HFFc6 (cell line): ENCODE measurements at regions not wholly inside any gene's neighbourhood (a gene's known extent, or its start where the extent isn't known, plus 50 kb on each side); places are given as distances from the start of the nearest gene placed in this dataset.

Experiments used
- DNase-seq: peaks from one replicate; pipeline ENCODE4 v3.0.0-alpha.2; 2018
- H3K27ac Mint-ChIP-seq: 2 replicates; pipeline ENCODE4 v1.8.0; 2020; ENCODE audit warnings: mild to moderate bottlenecking, mixed read lengths
- H3K27me3 Mint-ChIP-seq: 2 replicates; pipeline ENCODE4 v1.8.0; 2021; ENCODE audit warnings: mild to moderate bottlenecking, moderate library complexity, mixed read lengths; ENCODE audit not compliant: insufficient read depth
- H3K36me3 Mint-ChIP-seq: 2 replicates; pipeline ENCODE4 v1.8.0; 2021; ENCODE audit warnings: low read depth, mixed read lengths
- H3K4me1 Mint-ChIP-seq: 2 replicates; pipeline ENCODE4 v1.8.0; 2020; ENCODE audit warnings: low read depth, mixed read lengths
- H3K4me3 Mint-ChIP-seq: 2 replicates; pipeline ENCODE4 v1.8.0; 2020; ENCODE audit warnings: mild to moderate bottlenecking, moderate library complexity, mixed read lengths
- H3K9me3 Mint-ChIP-seq: 2 replicates; pipeline ENCODE4 v1.8.0; 2020; ENCODE audit warnings: mild to moderate bottlenecking, mixed read lengths
- CTCF ChIP-seq: fragments of 200-600 bp; sonication (generic); IDR thresholded peaks from 2 replicates; pipeline ENCODE4 v1.5.0; 2021; ENCODE audit warnings: antibody characterized with exemption, mild to moderate bottlenecking

GRCh38 chr2:71743995-71744675 lies 290.8 kb downstream of the DYSF start:
- DNase-seq = no peak
- Mint-ChIP-seq H3K4me3 (no peak overlapping the region), H3K27me3 (peaks cover 4% of the 10 kb centered on the region), H3K4me1 (peaks cover 60% of the 10 kb centered on the region), H3K9me3 (peaks cover 20% of the 10 kb centered on the region), H3K27ac (no peak overlapping the region), H3K36me3 (peaks cover 23% of the 10 kb centered on the region)
- TF ChIP-seq CTCF = no peak

GRCh38 chr2:71742953-71743601 lies 289.7 kb downstream of the DYSF start:
- DNase-seq = peak; percentile 89
- TF ChIP-seq CTCF = no peak
- Mint-ChIP-seq H3K9me3 (peaks cover 20% of the 10 kb centered on the region), H3K4me3 (peak overlapping the region; percentile 58; the same call in 1 of the 2 replicates), H3K4me1 (peaks cover 49% of the 10 kb centered on the region), H3K36me3 (peaks cover 23% of the 10 kb centered on the region), H3K27ac (peak overlapping the region; percentile 68), H3K27me3 (peaks cover 9% of the 10 kb centered on the region)

DNA sequence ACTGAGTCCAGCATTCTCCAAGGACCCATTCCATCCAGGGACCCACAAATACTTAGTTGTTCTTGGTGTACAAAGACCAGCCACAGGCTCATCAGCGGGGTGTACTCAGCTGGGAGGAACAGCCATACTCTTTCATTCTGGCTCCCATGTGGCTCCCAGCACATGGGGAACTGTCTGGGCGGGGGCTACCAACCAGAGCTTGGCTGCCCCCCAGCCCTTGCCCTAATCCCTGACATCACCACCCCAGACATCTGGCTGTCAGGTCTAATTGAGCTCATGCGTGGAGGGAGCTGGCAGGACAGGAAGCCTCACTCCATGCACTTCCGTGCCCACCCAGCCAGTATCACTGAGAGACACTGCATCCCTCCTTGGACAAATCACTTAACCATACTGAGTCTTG lies 283.6 kb downstream of the DYSF start:
- Mint-ChIP-seq H3K27ac (no peak overlapping the region), H3K27me3 (peaks cover 26% of the 10 kb centered on the region), H3K4me3 (no peak overlapping the region), H3K36me3 (peaks cover 16% of the 10 kb centered on the region), H3K9me3 (peaks cover 15% of the 10 kb centered on the region), H3K4me1 (peaks cover 2% of the 10 kb centered on the region)
- no peak for DNase-seq
- TF ChIP-seq CTCF = no peak

- Mint-ChIP-seq H3K4me1 (no peaks in the 10 kb centered on the region; the same call in 1 of the 2 replicates), H3K27me3 (peaks cover 33% of the 10 kb centered on the region), H3K4me3 (no peak overlapping the region), H3K36me3 (peaks cover 10% of the 10 kb centered on the region), H3K9me3 (peaks cover 15% of the 10 kb centered on the region), H3K27ac (no peak overlapping the region)
- no peak for TF ChIP-seq CTCF
- no peak for DNase-seq
Measured at GRCh38 chr2:71736091-71736861, 282.9 kb downstream of the DYSF start.
